ENCODE measurements at regions not wholly inside any gene's neighbourhood (a gene's known extent, or its start where the extent isn't known, plus 50 kb on each side); places are given as distances from the start of the nearest gene placed in this dataset.

GRCh38 chr1:81619156-81619555, 181.6 kb upstream of the ADGRL2 start:
- Histone ChIP-seq H2AK5ac (ENCODE audit: low read length, severe bottlenecking) (no peak overlapping the region), H4K91ac (ENCODE audit: low read length) (no peak overlapping the region), H3K36me3 (ENCODE audit: control insufficient read depth in 1 of 2, insufficient read depth in 2 of 2, low read depth in 1 of 2, low read length in 2 of 2) (no peaks in the 10 kb centered on the region), H3K4ac (ENCODE audit: low read depth in 1 of 2, low read length in 2 of 2) (no peak overlapping the region), H3K27me3 (ENCODE audit: control insufficient read depth in 1 of 2, insufficient read depth in 1 of 2, low read length in 2 of 2) (no peaks in the 10 kb centered on the region), H2BK120ac (ENCODE audit: low read depth, low read length) (no peak overlapping the region), H2BK5ac (ENCODE audit: low read depth, low read length, poor library complexity, severe bottlenecking) (no peak overlapping the region), H2BK15ac (ENCODE audit: low read depth, poor library complexity, severe bottlenecking) (no peak overlapping the region), H3K9me3 (ENCODE audit: control insufficient read depth, low read length) (no peaks in the 10 kb centered on the region), H3K79me1 (replicated peaks; ENCODE audit: low read length, poor library complexity, severe bottlenecking) (no peaks in the 10 kb centered on the region), H3K9ac (ENCODE audit: low read length) (no peak overlapping the region), H3K18ac (ENCODE audit: low read depth in 1 of 2, low read length in 2 of 2) (no peak overlapping the region), H3K4me2 (ENCODE audit: low read length, poor library complexity, severe bottlenecking) (no peak overlapping the region), H3K27ac (ENCODE audit: low read length, poor library complexity, severe bottlenecking) (no peak overlapping the region), H3K4me1 (ENCODE audit: control insufficient read depth, insufficient read depth, low read depth, low read length) (no peaks in the 10 kb centered on the region), H2AFZ (ENCODE audit: low read depth, low read length) (no peak overlapping the region), H3K14ac (ENCODE audit: low read length in 2 of 2) (no peak overlapping the region), H3K23ac (ENCODE audit: low read length in 2 of 2) (no peak overlapping the region), H4K8ac (ENCODE audit: low read length) (no peak overlapping the region), H3K4me3 (ENCODE audit: insufficient read depth in 1 of 2, low read depth in 1 of 2, low read length in 2 of 2) (no peak overlapping the region), H2BK12ac (ENCODE audit: low read length in 2 of 2) (no peak overlapping the region)
- no peak for DNase-seq
- 61% methylated on average over 3 of the region's 3 CpGs for WGBS

DNA sequence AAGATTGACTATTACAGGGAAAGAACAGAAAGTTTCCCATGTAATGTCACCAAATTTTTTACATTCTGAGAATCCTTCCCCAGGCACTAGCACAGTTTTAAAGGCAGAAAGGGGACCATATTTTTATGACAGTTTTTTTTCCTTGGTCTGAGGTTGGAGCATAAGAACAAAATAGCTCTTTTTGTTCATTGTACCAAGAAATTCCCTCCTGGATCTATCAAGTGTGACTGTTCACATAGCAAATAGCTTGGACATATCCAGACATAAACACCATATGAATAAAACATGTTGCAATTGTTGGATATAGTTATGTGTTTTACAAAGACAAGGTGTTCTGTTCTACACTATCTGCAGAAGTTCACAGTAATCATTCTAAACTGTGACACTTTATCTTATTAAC, 182.4 kb upstream of the ADGRL2 start:
- no peak overlapping the region for H4K91ac ChIP-seq (ENCODE audit: low read length)
- H3K4me1 ChIP-seq (ENCODE audit: control insufficient read depth, insufficient read depth, low read depth, low read length) = no peaks in the 10 kb centered on the region
- H4K8ac ChIP-seq (ENCODE audit: low read length) = no peak overlapping the region
- no peaks in the 10 kb centered on the region for H3K79me1 ChIP-seq (replicated peaks; ENCODE audit: low read length, poor library complexity, severe bottlenecking)
- H3K27ac ChIP-seq (ENCODE audit: low read length, poor library complexity, severe bottlenecking) = no peak overlapping the region
- no peak overlapping the region for H3K18ac ChIP-seq (ENCODE audit: low read depth in 1 of 2, low read length in 2 of 2)
- no peak overlapping the region for H3K4ac ChIP-seq (ENCODE audit: low read depth in 1 of 2, low read length in 2 of 2)
- no peak overlapping the region for H2BK120ac ChIP-seq (ENCODE audit: low read depth, low read length)
- H3K9ac ChIP-seq (ENCODE audit: low read length) = no peak overlapping the region
- no peaks in the 10 kb centered on the region for H3K27me3 ChIP-seq (ENCODE audit: control insufficient read depth in 1 of 2, insufficient read depth in 1 of 2, low read length in 2 of 2)
- no peak overlapping the region for H2BK15ac ChIP-seq (ENCODE audit: low read depth, poor library complexity, severe bottlenecking)
- H3K36me3 ChIP-seq (ENCODE audit: control insufficient read depth in 1 of 2, insufficient read depth in 2 of 2, low read depth in 1 of 2, low read length in 2 of 2) = no peaks in the 10 kb centered on the region
- DNase-seq = no peak
- H3K23ac ChIP-seq (ENCODE audit: low read length in 2 of 2) = no peak overlapping the region
- no peak overlapping the region for H2BK12ac ChIP-seq (ENCODE audit: low read length in 2 of 2)
- no peak overlapping the region for H3K4me3 ChIP-seq (ENCODE audit: insufficient read depth in 1 of 2, low read depth in 1 of 2, low read length in 2 of 2)
- no peak overlapping the region for H2BK5ac ChIP-seq (ENCODE audit: low read depth, low read length, poor library complexity, severe bottlenecking)
- no peak overlapping the region for H3K14ac ChIP-seq (ENCODE audit: low read length in 2 of 2)
- no peak overlapping the region for H2AFZ ChIP-seq (ENCODE audit: low read depth, low read length)
- no peaks in the 10 kb centered on the region for H3K9me3 ChIP-seq (ENCODE audit: control insufficient read depth, low read length)
- H3K4me2 ChIP-seq (ENCODE audit: low read length, poor library complexity, severe bottlenecking) = no peak overlapping the region
- H2AK5ac ChIP-seq (ENCODE audit: low read length, severe bottlenecking) = no peak overlapping the region

GRCh38 chr1:81617308-81617967, 183.3 kb upstream of the ADGRL2 start:
- DNase-seq = peak; percentile 45
- Histone ChIP-seq H2BK120ac (ENCODE audit: low read depth, low read length) (no peak overlapping the region), H3K18ac (ENCODE audit: low read depth in 1 of 2, low read length in 2 of 2) (no peak overlapping the region), H3K27ac (ENCODE audit: low read length, poor library complexity, severe bottlenecking) (no peak overlapping the region), H3K79me1 (replicated peaks; ENCODE audit: low read length, poor library complexity, severe bottlenecking) (no peaks in the 10 kb centered on the region), H4K91ac (ENCODE audit: low read length) (no peak overlapping the region), H3K14ac (ENCODE audit: low read length in 2 of 2) (no peak overlapping the region), H3K36me3 (ENCODE audit: control insufficient read depth in 1 of 2, insufficient read depth in 2 of 2, low read depth in 1 of 2, low read length in 2 of 2) (no peaks in the 10 kb centered on the region), H2AK5ac (ENCODE audit: low read length, severe bottlenecking) (no peak overlapping the region), H3K4me1 (ENCODE audit: control insufficient read depth, insufficient read depth, low read depth, low read length) (no peaks in the 10 kb centered on the region), H3K4ac (ENCODE audit: low read depth in 1 of 2, low read length in 2 of 2) (no peak overlapping the region), H3K4me3 (ENCODE audit: insufficient read depth in 1 of 2, low read depth in 1 of 2, low read length in 2 of 2) (peak overlapping the region in 1 of 2 experiments; percentile 19), H3K27me3 (ENCODE audit: control insufficient read depth in 1 of 2, insufficient read depth in 1 of 2, low read length in 2 of 2) (no peaks in the 10 kb centered on the region), H2BK5ac (ENCODE audit: low read depth, low read length, poor library complexity, severe bottlenecking) (no peak overlapping the region), H3K23ac (ENCODE audit: low read length in 2 of 2) (no peak overlapping the region), H2AFZ (ENCODE audit: low read depth, low read length) (no peak overlapping the region), H3K9ac (ENCODE audit: low read length) (no peak overlapping the region), H2BK15ac (ENCODE audit: low read depth, poor library complexity, severe bottlenecking) (no peak overlapping the region), H2BK12ac (ENCODE audit: low read length in 2 of 2) (no peak overlapping the region), H3K4me2 (ENCODE audit: low read length, poor library complexity, severe bottlenecking) (no peak overlapping the region), H4K8ac (ENCODE audit: low read length) (no peak overlapping the region), H3K9me3 (ENCODE audit: control insufficient read depth, low read length) (no peaks in the 10 kb centered on the region)
- WGBS = 80% methylated on average over 9 of the region's 9 CpGs

GRCh38 chr1:81613803-81614202, 186.9 kb upstream of the ADGRL2 start:
- no peak overlapping the region for H3K23ac ChIP-seq (ENCODE audit: low read length in 2 of 2)
- H3K9me3 ChIP-seq (ENCODE audit: control insufficient read depth, low read length) = peaks cover 10% of the 10 kb centered on the region
- 96% methylated on average over 3 of the region's 3 CpGs for whole genome bisulfite sequencing
- H4K91ac ChIP-seq (ENCODE audit: low read length) = no peak overlapping the region
- no peaks in the 10 kb centered on the region for H3K4me1 ChIP-seq (ENCODE audit: control insufficient read depth, insufficient read depth, low read depth, low read length)
- H3K27me3 ChIP-seq (ENCODE audit: control insufficient read depth in 1 of 2, insufficient read depth in 1 of 2, low read length in 2 of 2) = no peaks in the 10 kb centered on the region
- H3K14ac ChIP-seq (ENCODE audit: low read length in 2 of 2) = no peak overlapping the region
- H3K4me2 ChIP-seq (ENCODE audit: low read length, poor library complexity, severe bottlenecking) = no peak overlapping the region
- no peaks in the 10 kb centered on the region for H3K79me1 ChIP-seq (replicated peaks; ENCODE audit: low read length, poor library complexity, severe bottlenecking)
- H3K36me3 ChIP-seq (ENCODE audit: control insufficient read depth in 1 of 2, insufficient read depth in 2 of 2, low read depth in 1 of 2, low read length in 2 of 2) = no peaks in the 10 kb centered on the region
- no peak overlapping the region for H2BK15ac ChIP-seq (ENCODE audit: low read depth, poor library complexity, severe bottlenecking)
- no peak overlapping the region for H3K4ac ChIP-seq (ENCODE audit: low read depth in 1 of 2, low read length in 2 of 2)
- no peak overlapping the region for H2BK12ac ChIP-seq (ENCODE audit: low read length in 2 of 2)
- H3K4me3 ChIP-seq (ENCODE audit: insufficient read depth in 1 of 2, low read depth in 1 of 2, low read length in 2 of 2) = no peak overlapping the region
- no peak overlapping the region for H2BK120ac ChIP-seq (ENCODE audit: low read depth, low read length)
- no peak overlapping the region for H2AFZ ChIP-seq (ENCODE audit: low read depth, low read length)
- DNase-seq = no peak
- no peak overlapping the region for H3K9ac ChIP-seq (ENCODE audit: low read length)
- no peak overlapping the region for H3K18ac ChIP-seq (ENCODE audit: low read depth in 1 of 2, low read length in 2 of 2)
- no peak overlapping the region for H4K8ac ChIP-seq (ENCODE audit: low read length)
- H3K27ac ChIP-seq (ENCODE audit: low read length, poor library complexity, severe bottlenecking) = no peak overlapping the region
- no peak overlapping the region for H2AK5ac ChIP-seq (ENCODE audit: low read length, severe bottlenecking)
- no peak overlapping the region for H2BK5ac ChIP-seq (ENCODE audit: low read depth, low read length, poor library complexity, severe bottlenecking)

Data from mesenchymal stem cell (in vitro differentiated cells and primary cell).